ENCODE measurements at regions not wholly inside any gene's neighbourhood (a gene's known extent, or its start where the extent isn't known, plus 50 kb on each side); places are given as distances from the start of the nearest gene placed in this dataset.

- TF ChIP-seq ZC3H4 (CRISPR knock-in tag; IDR thresholded peaks at IDR 0.05; ENCODE audit: borderline replicate concordance): no peak
- peak; percentile 83 for TF ChIP-seq ZNF124 (CRISPR knock-in tag; IDR thresholded peaks at IDR 0.05)
- TF ChIP-seq DRAP1 (CRISPR knock-in tag; IDR thresholded peaks at IDR 0.05): peak; percentile 72; the same call in 1 of the 2 replicates
- TF ChIP-seq KMT2B (CRISPR knock-in tag; IDR thresholded peaks at IDR 0.05): peak; percentile 74
- TF ChIP-seq TBX2 (CRISPR knock-in tag; IDR thresholded peaks at IDR 0.05; ENCODE audit: borderline replicate concordance): peak; percentile 97
- no peak for TF ChIP-seq ZNF329 (CRISPR knock-in tag; IDR thresholded peaks at IDR 0.05; ENCODE audit: low read depth)
- peak; percentile 41 for TF ChIP-seq YY1 (IDR thresholded peaks at IDR 0.05; ENCODE audit: insufficient read depth, insufficient replicate concordance, low read depth, low read length)
- TF ChIP-seq ISL2 (CRISPR knock-in tag; IDR thresholded peaks at IDR 0.05): peak; percentile 73
- TF ChIP-seq MTF2 (CRISPR knock-in tag; IDR thresholded peaks at IDR 0.05; ENCODE audit: borderline replicate concordance): no peak
- peak; percentile 69; the same call in 1 of the 2 replicates for TF ChIP-seq HIVEP1 (CRISPR knock-in tag; IDR thresholded peaks at IDR 0.05)
- 0 out of 2 replicates have a peak, but pooled peaks have one; percentile 80 for TF ChIP-seq ZNF180 (CRISPR knock-in tag; IDR thresholded peaks at IDR 0.05; ENCODE audit: borderline replicate concordance, low read depth)
- peak; percentile 92 for TF ChIP-seq MXD4 (CRISPR knock-in tag; IDR thresholded peaks at IDR 0.05)
- peak; percentile 96; the same call in 1 of the 2 replicates for TF ChIP-seq LBX2 (CRISPR knock-in tag; IDR thresholded peaks at IDR 0.05; ENCODE audit: borderline replicate concordance)
- TF ChIP-seq ZNF281 (CRISPR knock-in tag; IDR thresholded peaks at IDR 0.05; ENCODE audit: borderline replicate concordance): peak; percentile 91
- TF ChIP-seq MXD3 (CRISPR knock-in tag; IDR thresholded peaks at IDR 0.05): peak; percentile 51; the same call in 1 of the 2 replicates
- peak; percentile 95 for TF ChIP-seq FOXA3 (CRISPR knock-in tag; IDR thresholded peaks at IDR 0.05)
- peak; percentile 91 for TF ChIP-seq ZNF883 (CRISPR knock-in tag; IDR thresholded peaks at IDR 0.05; ENCODE audit: not compliant biosample characterization)
- no peak for TF ChIP-seq NFATC3 (CRISPR knock-in tag; IDR thresholded peaks at IDR 0.05)
- no peak for TF ChIP-seq ELK4 (CRISPR knock-in tag; IDR thresholded peaks at IDR 0.05; ENCODE audit: borderline replicate concordance)
- TF ChIP-seq ZNF574 (CRISPR knock-in tag; IDR thresholded peaks at IDR 0.05): peak; percentile 88
Observed at GRCh38 chr16:85197611-85198566, 85.6 kb upstream of the CIBAR2 start (continued).
